HCT116 (cell line): ENCODE measurements at regions not wholly inside any gene's neighbourhood (a gene's known extent, or its start where the extent isn't known, plus 50 kb on each side); places are given as distances from the start of the nearest gene placed in this dataset.

Experiments
- ATAC-seq: fragments of 200-7000 bp; cut with Tn5 transposase; 2 replicates; pipeline ENCODE4 v1.9.1; 2020; ENCODE audit warnings: mild to moderate bottlenecking, moderate library complexity
- BruUV-seq: library from RNA; stranded (reverse); fragments of 400-500 nt; replicated peaks from 2 replicates; lab custom pipeline; 2021; lab: Mats Ljungman, UMichigan
- CTCF ChIA-PET: fragments of 300-600 bp; sonication (Branson Sonifier 250); formaldehyde crosslinking; loops from one replicate; lab custom pipeline; 2021; ENCODE audit warnings: antibody characterized with exemption; lab: Charles Lee
- POLR2A ChIA-PET: fragments of 300-600, 350-600 bp; sonication (Branson Sonifier 250); formaldehyde crosslinking; loops from one replicate; lab custom pipeline; 2021; ENCODE audit warnings: antibody characterized with exemption; lab: Charles Lee
- RAD21 ChIA-PET, 2 experiments: fragments of 300-600 bp; sonication (Branson Sonifier 250); formaldehyde crosslinking; loops; one replicate each; lab custom pipeline; 2023; ENCODE audit warnings: low total read pairs in 2 of 2; ENCODE audit not compliant: uncharacterized antibody in 2 of 2, unreplicated experiment in 2 of 2, low non-redundant PET in 1 of 2; lab: Charles Lee
- DNase-seq: peaks from one replicate; pipeline ENCODE4 v3.0.0-alpha.2; 2010; ENCODE audit warnings: low read depth, low spot score
- H2AFZ ChIP-seq: fragments of 200-600 bp; shearing (Covaris generic), sonication (generic); 2 replicates; pipeline ENCODE4 v1.6.1; 2017; ENCODE audit warnings: low read depth, mixed run types, mixed read lengths, antibody characterized with exemption, low read length; ENCODE audit not compliant: poor library complexity, severe bottlenecking
- H3K27ac ChIP-seq: 2 replicates; pipeline ENCODE4 v1.5.1; 2012; ENCODE audit warnings: low read depth, low read length
- H3K27me3 ChIP-seq: fragments of 200-600 bp; sonication (generic); 2 replicates; pipeline ENCODE4 v1.6.1; 2016; ENCODE audit warnings: mixed run types, low read length, mixed read lengths; ENCODE audit not compliant: insufficient read depth
- H3K36me3 ChIP-seq, 2 experiments: fragments of 200-500 bp in 1 of 2; fragments of 200-600 bp in 1 of 2; sonication (Bioruptor generic) in 1 of 2; sonication (generic) in 1 of 2; 2 replicates each; pipeline versions ENCODE4 v1.5.1 to v1.6.1; 2014 to 2016; ENCODE audit warnings: low read length in 2 of 2, inconsistent platforms in 1 of 2, mixed read lengths in 1 of 2, mixed run types in 1 of 2; ENCODE audit not compliant: insufficient read depth in 2 of 2, control insufficient read depth in 1 of 2
- H3K4me1 ChIP-seq, 2 experiments: fragments of 200-600 bp in 1 of 2; sonication (generic) in 1 of 2; 2 replicates each; pipeline versions ENCODE4 v1.5.1 to v1.6.1; 2012 to 2017; ENCODE audit warnings: low read length in 2 of 2, inconsistent platforms in 1 of 2, mild to moderate bottlenecking in 1 of 2, mixed read lengths in 1 of 2, mixed run types in 1 of 2, moderate library complexity in 1 of 2; ENCODE audit not compliant: insufficient read depth in 2 of 2, control insufficient read depth in 1 of 2
- H3K4me2 ChIP-seq: fragments of 200-600 bp; sonication (generic); 2 replicates; pipeline ENCODE4 v1.6.1; 2017; ENCODE audit warnings: mixed run types, low read length, mixed read lengths
- H3K4me3 ChIP-seq, 2 experiments: fragments of 200-600 bp in 1 of 2; sonication (generic) in 1 of 2; replicated peaks in 1 of 2; 2 replicates each; pipeline ENCODE4 v1.5.1; 2011 to 2016; ENCODE audit warnings: low read length in 2 of 2, control low read depth in 1 of 2, low read depth in 1 of 2, mild to moderate bottlenecking in 1 of 2, mixed read lengths in 1 of 2, mixed run types in 1 of 2
- H3K79me2 ChIP-seq: fragments of 200-600 bp; sonication (generic); 2 replicates; pipeline ENCODE4 v1.6.1; 2017; ENCODE audit warnings: mild to moderate bottlenecking, mixed run types, low read length, moderate library complexity, mixed read lengths; ENCODE audit not compliant: insufficient read depth
- H3K9ac ChIP-seq: fragments of 200-600 bp; sonication (generic); 2 replicates; pipeline ENCODE4 v1.6.1; 2016; ENCODE audit warnings: low read length, mixed read lengths
- H3K9me2 ChIP-seq: fragments of 200-600 bp; sonication (generic), shearing (Covaris generic); 2 replicates; pipeline ENCODE4 v1.6.1; 2017; ENCODE audit warnings: mixed run types, mild to moderate bottlenecking, moderate library complexity; ENCODE audit not compliant: insufficient read depth
- H3K9me3 ChIP-seq, 2 experiments: fragments of 200-500 bp in 1 of 2; fragments of 200-600 bp in 1 of 2; sonication (Bioruptor generic) in 1 of 2; sonication (generic) in 1 of 2; 2 replicates each; pipeline ENCODE4 v1.6.1; 2014 to 2017; ENCODE audit warnings: low read length in 2 of 2, mixed read lengths in 2 of 2, inconsistent platforms in 1 of 2, low read depth in 1 of 2, mild to moderate bottlenecking in 1 of 2, mixed run types in 1 of 2, moderate library complexity in 1 of 2; ENCODE audit not compliant: control insufficient read depth in 1 of 2, insufficient read depth in 1 of 2
- H4K20me1 ChIP-seq: fragments of 200-600 bp; sonication (generic), shearing (Covaris generic); 2 replicates; pipeline ENCODE4 v1.6.1; 2017; ENCODE audit warnings: mixed run types, mild to moderate bottlenecking, moderate library complexity; ENCODE audit not compliant: insufficient read depth
- intact Hi-C: fragments of 100-400 bp; cut with micrococcal nuclease; formaldehyde crosslinking; loops from 2 replicates; pipeline ENCODE4 v1.10.0; 2022
- TF ChIP-seq, protein P1 (sequence below): IDR thresholded peaks from 2 replicates; pipeline ENCODE4 v1.6.1; 2012; ENCODE audit warnings: low read depth
- TF ChIP-seq, protein P2 (sequence below): IDR thresholded peaks from 2 replicates; pipeline ENCODE4 v1.6.1; 2012
- TF ChIP-seq, protein P3 (sequence below), 3 experiments: fragments of 200-600 bp in 1 of 3; sonication (generic) in 1 of 3; IDR thresholded peaks in 2 of 3; conservative IDR thresholded peaks in 1 of 3; 2 replicates each; pipeline ENCODE4 v1.5.1; 2012 to 2017; ENCODE audit warnings: low read depth in 2 of 3, low read length in 2 of 3, antibody characterized with exemption in 1 of 3, borderline replicate concordance in 1 of 3, control low read depth in 1 of 3, mild to moderate bottlenecking in 1 of 3, mixed read lengths in 1 of 3, mixed run types in 1 of 3, moderate library complexity in 1 of 3; ENCODE audit not compliant: insufficient read depth in 1 of 3

DNA sequence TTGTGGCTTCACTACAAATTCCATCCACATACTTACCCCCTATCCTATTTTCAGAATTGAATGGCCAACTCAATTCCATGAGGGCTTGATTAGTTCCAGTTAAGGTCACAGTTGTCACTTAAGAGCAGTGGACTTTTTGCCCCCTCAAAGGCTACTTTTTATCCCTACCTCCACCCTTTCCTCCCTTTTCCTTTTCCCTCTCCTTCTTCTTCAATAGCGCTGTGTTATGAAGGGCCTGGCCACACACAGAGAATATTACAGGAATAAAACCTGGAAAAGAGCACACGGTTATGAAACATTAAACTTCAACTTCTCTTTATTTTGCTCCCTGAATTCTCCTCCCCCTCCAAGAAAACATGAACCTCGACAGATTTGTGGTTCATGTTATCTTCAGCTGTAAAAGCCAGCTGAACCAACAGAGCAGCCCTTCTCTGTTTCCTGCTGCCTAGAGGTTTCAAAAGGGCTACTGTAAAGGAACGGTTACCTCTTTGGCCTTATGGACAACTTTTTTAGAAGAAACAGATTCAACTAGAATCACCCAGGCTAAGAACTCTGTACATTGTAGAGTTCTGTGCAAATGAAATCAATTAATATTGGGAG, 87.0 kb upstream of the RPL34 start:
- intact Hi-C loops: no loop called here
- Histone ChIP-seq H3K27ac (no peak overlapping the region), H3K4me3 (no peak overlapping the region), H3K4me1 (no peaks in the 10 kb centered on the region), H2AFZ (no peak overlapping the region), H3K9me2 (no peaks in the 10 kb centered on the region), H4K20me1 (no peaks in the 10 kb centered on the region), H3K9ac (no peak overlapping the region), H3K9me3 (no peaks in the 10 kb centered on the region), H3K27me3 (no peaks in the 10 kb centered on the region; the same call in 1 of the 2 replicates), H3K4me2 (no peak overlapping the region), H3K36me3 (no peaks in the 10 kb centered on the region), H3K79me2 (no peaks in the 10 kb centered on the region)
- ChIA-PET RAD21 (no interaction called here), POLR2A (no interaction called here), CTCF (no interaction called here)
- no peak for DNase-seq
- BruUV-seq: no TSS peak
- TF ChIP-seq, protein P1, sequence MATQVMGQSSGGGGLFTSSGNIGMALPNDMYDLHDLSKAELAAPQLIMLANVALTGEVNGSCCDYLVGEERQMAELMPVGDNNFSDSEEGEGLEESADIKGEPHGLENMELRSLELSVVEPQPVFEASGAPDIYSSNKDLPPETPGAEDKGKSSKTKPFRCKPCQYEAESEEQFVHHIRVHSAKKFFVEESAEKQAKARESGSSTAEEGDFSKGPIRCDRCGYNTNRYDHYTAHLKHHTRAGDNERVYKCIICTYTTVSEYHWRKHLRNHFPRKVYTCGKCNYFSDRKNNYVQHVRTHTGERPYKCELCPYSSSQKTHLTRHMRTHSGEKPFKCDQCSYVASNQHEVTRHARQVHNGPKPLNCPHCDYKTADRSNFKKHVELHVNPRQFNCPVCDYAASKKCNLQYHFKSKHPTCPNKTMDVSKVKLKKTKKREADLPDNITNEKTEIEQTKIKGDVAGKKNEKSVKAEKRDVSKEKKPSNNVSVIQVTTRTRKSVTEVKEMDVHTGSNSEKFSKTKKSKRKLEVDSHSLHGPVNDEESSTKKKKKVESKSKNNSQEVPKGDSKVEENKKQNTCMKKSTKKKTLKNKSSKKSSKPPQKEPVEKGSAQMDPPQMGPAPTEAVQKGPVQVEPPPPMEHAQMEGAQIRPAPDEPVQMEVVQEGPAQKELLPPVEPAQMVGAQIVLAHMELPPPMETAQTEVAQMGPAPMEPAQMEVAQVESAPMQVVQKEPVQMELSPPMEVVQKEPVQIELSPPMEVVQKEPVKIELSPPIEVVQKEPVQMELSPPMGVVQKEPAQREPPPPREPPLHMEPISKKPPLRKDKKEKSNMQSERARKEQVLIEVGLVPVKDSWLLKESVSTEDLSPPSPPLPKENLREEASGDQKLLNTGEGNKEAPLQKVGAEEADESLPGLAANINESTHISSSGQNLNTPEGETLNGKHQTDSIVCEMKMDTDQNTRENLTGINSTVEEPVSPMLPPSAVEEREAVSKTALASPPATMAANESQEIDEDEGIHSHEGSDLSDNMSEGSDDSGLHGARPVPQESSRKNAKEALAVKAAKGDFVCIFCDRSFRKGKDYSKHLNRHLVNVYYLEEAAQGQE: no peak
- TF ChIP-seq, protein P2, sequence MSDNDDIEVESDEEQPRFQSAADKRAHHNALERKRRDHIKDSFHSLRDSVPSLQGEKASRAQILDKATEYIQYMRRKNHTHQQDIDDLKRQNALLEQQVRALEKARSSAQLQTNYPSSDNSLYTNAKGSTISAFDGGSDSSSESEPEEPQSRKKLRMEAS: no peak
- TF ChIP-seq, protein P3, sequence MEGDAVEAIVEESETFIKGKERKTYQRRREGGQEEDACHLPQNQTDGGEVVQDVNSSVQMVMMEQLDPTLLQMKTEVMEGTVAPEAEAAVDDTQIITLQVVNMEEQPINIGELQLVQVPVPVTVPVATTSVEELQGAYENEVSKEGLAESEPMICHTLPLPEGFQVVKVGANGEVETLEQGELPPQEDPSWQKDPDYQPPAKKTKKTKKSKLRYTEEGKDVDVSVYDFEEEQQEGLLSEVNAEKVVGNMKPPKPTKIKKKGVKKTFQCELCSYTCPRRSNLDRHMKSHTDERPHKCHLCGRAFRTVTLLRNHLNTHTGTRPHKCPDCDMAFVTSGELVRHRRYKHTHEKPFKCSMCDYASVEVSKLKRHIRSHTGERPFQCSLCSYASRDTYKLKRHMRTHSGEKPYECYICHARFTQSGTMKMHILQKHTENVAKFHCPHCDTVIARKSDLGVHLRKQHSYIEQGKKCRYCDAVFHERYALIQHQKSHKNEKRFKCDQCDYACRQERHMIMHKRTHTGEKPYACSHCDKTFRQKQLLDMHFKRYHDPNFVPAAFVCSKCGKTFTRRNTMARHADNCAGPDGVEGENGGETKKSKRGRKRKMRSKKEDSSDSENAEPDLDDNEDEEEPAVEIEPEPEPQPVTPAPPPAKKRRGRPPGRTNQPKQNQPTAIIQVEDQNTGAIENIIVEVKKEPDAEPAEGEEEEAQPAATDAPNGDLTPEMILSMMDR (IDR thresholded peaks at IDR 0.05 in 2 of 3, conservative IDR thresholded peaks at IDR 0.05 in 1 of 3; ENCODE audit: borderline replicate concordance in 1 of 3, insufficient read depth in 1 of 3, low read depth in 2 of 3, low read length in 2 of 3): no peak
- no peak for ATAC-seq
